ENCODE measurements at regions not wholly inside any gene's neighbourhood (a gene's known extent, or its start where the extent isn't known, plus 50 kb on each side); places are given as distances from the start of the nearest gene placed in this dataset.

GRCh38 chr13:80249516-80250212 is 91.3 kb downstream of the SPRY2 start:
- TF ChIP-seq GATA2 (IDR thresholded peaks at IDR 0.05; ENCODE audit: low read depth, low read length) = no peak
- TF ChIP-seq GATA3 (IDR thresholded peaks at IDR 0.05; ENCODE audit: low read depth, low read length) = no peak

- TF ChIP-seq GATA3 (IDR thresholded peaks at IDR 0.05; ENCODE audit: low read depth, low read length) (no peak), GATA2 (IDR thresholded peaks at IDR 0.05; ENCODE audit: low read depth, low read length) (no peak)
Observed at GRCh38 chr13:80245162-80245733, 95.7 kb downstream of the SPRY2 start.

- no peak for TF ChIP-seq GATA2 (IDR thresholded peaks at IDR 0.05; ENCODE audit: low read depth, low read length)
- TF ChIP-seq GATA3 (IDR thresholded peaks at IDR 0.05; ENCODE audit: low read depth, low read length) = no peak
Observed at GRCh38 chr13:80244574-80244973, 96.4 kb downstream of the SPRY2 start.

GRCh38 chr13:80242728-80243427 is 98.0 kb downstream of the SPRY2 start:
- TF ChIP-seq GATA2 (IDR thresholded peaks at IDR 0.05; ENCODE audit: low read depth, low read length) (no peak), GATA3 (IDR thresholded peaks at IDR 0.05; ENCODE audit: low read depth, low read length) (no peak)

- TF ChIP-seq GATA2 (IDR thresholded peaks at IDR 0.05; ENCODE audit: low read depth, low read length) = no peak
- TF ChIP-seq GATA3 (IDR thresholded peaks at IDR 0.05; ENCODE audit: low read depth, low read length) = no peak
Observed at GRCh38 chr13:80239571-80240255, 101.2 kb downstream of the SPRY2 start.

- no peak for TF ChIP-seq GATA2 (IDR thresholded peaks at IDR 0.05; ENCODE audit: low read depth, low read length)
- no peak for TF ChIP-seq GATA3 (IDR thresholded peaks at IDR 0.05; ENCODE audit: low read depth, low read length)
Observed at GRCh38 chr13:80239116-80239515, 101.8 kb downstream of the SPRY2 start.

DNA sequence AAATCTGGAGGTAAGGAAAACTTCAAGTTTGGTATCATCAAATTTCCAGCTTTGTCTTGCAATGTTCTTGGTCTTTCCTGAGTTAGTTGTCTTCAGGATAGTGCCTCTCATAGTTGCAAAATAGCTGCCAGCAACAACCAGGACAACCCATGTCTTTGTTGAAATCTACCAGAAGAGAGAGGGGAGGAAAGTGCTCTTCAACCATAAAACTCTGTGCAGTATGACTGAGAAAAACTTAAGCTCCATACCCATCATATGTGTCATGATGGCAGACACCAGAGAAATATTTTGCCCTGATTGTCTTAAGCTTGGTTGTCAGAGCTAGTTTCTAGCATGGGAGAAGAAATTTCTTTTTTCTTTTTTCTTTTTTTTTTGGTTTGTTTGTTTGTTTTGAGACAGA is 103.3 kb downstream of the SPRY2 start:
- TF ChIP-seq GATA3 (IDR thresholded peaks at IDR 0.05; ENCODE audit: low read depth, low read length) = no peak
- TF ChIP-seq GATA2 (IDR thresholded peaks at IDR 0.05; ENCODE audit: low read depth, low read length) = no peak

DNA sequence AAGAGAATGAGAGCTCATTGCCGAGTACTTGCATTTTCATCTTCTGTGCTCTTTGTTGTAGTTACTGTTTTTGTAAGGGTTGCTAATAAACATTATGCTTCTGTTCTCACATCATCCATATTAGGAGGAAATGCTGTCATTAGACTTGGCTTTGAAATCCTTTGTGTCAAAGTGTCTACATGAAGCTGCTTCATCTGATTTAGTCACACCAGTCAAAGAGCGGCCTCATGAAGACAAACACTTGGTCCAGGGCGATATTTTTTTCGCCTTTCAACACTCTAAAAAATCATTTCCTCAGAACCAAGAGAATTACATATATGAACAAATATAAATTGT is 105.0 kb downstream of the SPRY2 start:
- no peak for TF ChIP-seq GATA2 (IDR thresholded peaks at IDR 0.05; ENCODE audit: low read depth, low read length)
- no peak for TF ChIP-seq GATA3 (IDR thresholded peaks at IDR 0.05; ENCODE audit: low read depth, low read length)

- TF ChIP-seq GATA3 (IDR thresholded peaks at IDR 0.05; ENCODE audit: low read depth, low read length) = no peak
Observed at GRCh38 chr13:80235166-80235966, 105.6 kb downstream of the SPRY2 start.

GRCh38 chr13:80227645-80228044 is 113.3 kb downstream of the SPRY2 start:
- no peak for TF ChIP-seq GATA2 (IDR thresholded peaks at IDR 0.05; ENCODE audit: low read depth, low read length)
- TF ChIP-seq GATA3 (IDR thresholded peaks at IDR 0.05; ENCODE audit: low read depth, low read length) = no peak

DNA sequence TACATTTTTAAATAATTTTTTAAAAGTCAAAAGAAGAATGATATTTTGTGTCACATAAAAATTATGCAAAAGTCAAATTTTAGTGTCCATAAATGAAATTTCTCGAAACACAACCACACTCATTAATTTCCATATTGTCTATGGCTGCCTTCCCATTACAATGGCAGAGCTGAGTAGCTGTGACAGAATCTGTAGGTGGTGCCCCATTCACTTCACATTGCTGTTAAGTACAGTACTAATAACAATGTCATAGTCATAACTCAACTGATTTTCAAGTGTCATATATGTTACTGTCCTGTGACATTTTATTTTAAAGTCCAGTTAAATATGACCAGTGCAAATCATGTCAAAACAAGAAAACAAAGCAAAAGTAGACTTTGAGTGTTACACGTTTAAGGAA is 114.3 kb downstream of the SPRY2 start:
- no peak for TF ChIP-seq GATA3 (IDR thresholded peaks at IDR 0.05; ENCODE audit: low read depth, low read length)
- TF ChIP-seq GATA2 (IDR thresholded peaks at IDR 0.05; ENCODE audit: low read depth, low read length) = no peak

DNA sequence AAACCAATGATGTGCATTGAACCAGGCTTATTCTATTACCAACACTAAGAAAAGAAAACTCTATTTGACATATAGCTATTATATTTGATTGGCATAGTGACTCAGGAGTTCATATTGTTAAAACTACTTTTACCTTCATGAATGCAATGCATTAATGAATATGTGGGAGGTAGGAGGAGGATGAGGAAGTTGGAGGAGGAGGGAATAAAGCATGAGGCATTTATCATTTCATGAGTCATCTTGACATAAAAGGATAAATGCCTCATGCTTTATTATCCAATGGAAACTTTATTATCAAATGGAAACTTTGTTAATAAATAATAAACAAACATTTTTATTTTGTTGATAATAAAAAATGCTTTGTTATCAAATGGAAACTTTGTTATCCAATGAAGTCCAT is 116.5 kb downstream of the SPRY2 start:
- no peak for TF ChIP-seq GATA2 (IDR thresholded peaks at IDR 0.05; ENCODE audit: low read depth, low read length)
- TF ChIP-seq GATA3 (IDR thresholded peaks at IDR 0.05; ENCODE audit: low read depth, low read length) = no peak

DNA sequence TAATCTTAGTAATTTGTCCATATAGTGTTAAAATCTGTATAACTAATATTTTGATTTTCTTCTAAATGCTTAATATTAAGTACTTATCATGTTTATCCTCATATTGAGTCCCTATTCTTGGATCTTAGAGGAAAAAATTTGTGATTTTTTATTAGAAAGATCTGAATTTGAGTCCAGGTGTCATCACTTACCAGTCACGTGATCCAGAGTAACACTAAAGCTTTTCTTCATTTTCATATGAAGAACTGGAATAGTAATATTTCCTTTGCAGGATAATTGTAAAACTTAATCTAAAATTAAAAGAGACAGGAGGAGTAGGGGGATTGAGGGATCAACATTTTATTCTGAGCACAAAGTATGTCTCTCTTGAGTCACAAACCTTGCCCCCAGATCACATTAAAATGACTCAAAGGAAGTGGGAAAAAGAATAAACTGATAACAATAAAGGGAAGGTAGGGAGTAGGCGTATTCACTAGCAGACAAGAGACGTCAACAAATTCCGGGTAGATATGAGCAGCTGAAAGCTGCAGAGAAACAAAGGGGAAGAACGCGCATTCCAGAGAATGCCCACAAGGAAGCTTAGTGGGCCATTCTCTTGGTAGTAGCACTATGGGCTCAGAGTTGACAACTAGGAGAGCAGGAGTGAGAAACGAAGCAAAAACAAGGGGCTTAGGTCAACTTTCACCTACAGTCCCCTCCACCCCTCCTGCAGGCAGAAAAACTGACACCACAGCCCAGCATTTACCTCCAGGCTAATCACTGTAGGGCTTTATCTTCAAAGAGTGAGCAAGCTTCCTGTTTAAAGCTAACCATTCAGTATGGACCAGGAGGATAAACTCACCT is 123.1 kb downstream of the SPRY2 start:
- TF ChIP-seq GATA2 (IDR thresholded peaks at IDR 0.05; ENCODE audit: low read depth, low read length) = no peak
- no peak for TF ChIP-seq GATA3 (IDR thresholded peaks at IDR 0.05; ENCODE audit: low read depth, low read length)
